ENCODE measurements at regions not wholly inside any gene's neighbourhood (a gene's known extent, or its start where the extent isn't known, plus 50 kb on each side); places are given as distances from the start of the nearest gene placed in this dataset.

- TF ChIP-seq CTCF (IDR thresholded peaks at IDR 0.05) (no peak), POLR2AphosphoS5 (IDR thresholded peaks at IDR 0.05) (no peak)
These were observed 307.0 kb upstream of the CWC22 start for GRCh38 chr2:180314086-180314485.
